ENCODE measurements at regions not wholly inside any gene's neighbourhood (a gene's known extent, or its start where the extent isn't known, plus 50 kb on each side); places are given as distances from the start of the nearest gene placed in this dataset.
A peak's percentile ranks its signal among the peaks of the same experiment; 100 is the strongest.

GRCh38 chr9:30943446-30944224, 1440.8 kb upstream of the ACO1 start:
- H3K27ac ChIP-seq: no peak overlapping the region
- H3K36me3 ChIP-seq: no peaks in the 10 kb centered on the region
- peak; percentile 52 for DNase-seq
- no peak for TF ChIP-seq POLR2A (IDR thresholded peaks at IDR 0.05)
- TF ChIP-seq POLR2AphosphoS5 (IDR thresholded peaks at IDR 0.05): no peak
- TF ChIP-seq EP300 (IDR thresholded peaks at IDR 0.05): no peak
- no peak for TF ChIP-seq CTCF (IDR thresholded peaks at IDR 0.05)
- no peaks in the 10 kb centered on the region for H3K27me3 ChIP-seq
- no peaks in the 10 kb centered on the region for H3K4me1 ChIP-seq
- 89 to 90% methylated on average over 21 of the region's 21 CpGs for WGBS, 2 donors
- H3K4me3 ChIP-seq: no peak overlapping the region
- intact Hi-C loops (cut with DNase I): no loop called here
- H3K9me3 ChIP-seq: peaks cover 0 to 8% (median 0%) of the 10 kb centered on the region in 4 donors

- Histone ChIP-seq H3K27me3 (no peaks in the 10 kb centered on the region), H3K27ac (no peak overlapping the region), H3K4me3 (no peak overlapping the region), H3K4me1 (no peaks in the 10 kb centered on the region), H3K36me3 (no peaks in the 10 kb centered on the region), H3K9me3 (peaks cover 0 to 8% (median 0%) of the 10 kb centered on the region in 4 donors)
- intact Hi-C loops (cut with DNase I): no loop called here
- no peak for DNase-seq
- no peak for TF ChIP-seq EP300 (IDR thresholded peaks at IDR 0.05)
- TF ChIP-seq CTCF (IDR thresholded peaks at IDR 0.05): no peak
- TF ChIP-seq POLR2AphosphoS5 (IDR thresholded peaks at IDR 0.05): no peak
- TF ChIP-seq POLR2A (IDR thresholded peaks at IDR 0.05): no peak
- 87 to 90% methylated on average over 6 of the region's 6 CpGs for WGBS, 2 donors
Observed at GRCh38 chr9:30944225-30944569, 1440.2 kb upstream of the ACO1 start.

- H3K27me3 ChIP-seq: no peaks in the 10 kb centered on the region
- H3K27ac ChIP-seq: no peak overlapping the region
- intact Hi-C loops (cut with DNase I): no loop called here
- no peak for DNase-seq
- no peaks in the 10 kb centered on the region for H3K36me3 ChIP-seq
- H3K4me1 ChIP-seq: no peaks in the 10 kb centered on the region
- 89 to 90% methylated on average over 12 of the region's 12 CpGs for WGBS, 2 donors
- H3K9me3 ChIP-seq: peaks cover 0 to 8% (median under 1%) of the 10 kb centered on the region in 4 donors
- TF ChIP-seq EP300 (IDR thresholded peaks at IDR 0.05): no peak
- no peak for TF ChIP-seq CTCF (IDR thresholded peaks at IDR 0.05)
- no peak for TF ChIP-seq POLR2AphosphoS5 (IDR thresholded peaks at IDR 0.05)
- no peak for TF ChIP-seq POLR2A (IDR thresholded peaks at IDR 0.05)
- H3K4me3 ChIP-seq: no peak overlapping the region
Observed at GRCh38 chr9:30944741-30945280, 1439.6 kb upstream of the ACO1 start.

- Histone ChIP-seq H3K27ac (no peak overlapping the region), H3K4me1 (no peaks in the 10 kb centered on the region), H3K4me3 (no peak overlapping the region), H3K36me3 (no peaks in the 10 kb centered on the region), H3K9me3 (no peaks in the 10 kb centered on the region), H3K27me3 (no peaks in the 10 kb centered on the region)
- TF ChIP-seq CTCF (IDR thresholded peaks at IDR 0.05) (no peak), POLR2A (IDR thresholded peaks at IDR 0.05) (no peak), EP300 (IDR thresholded peaks at IDR 0.05) (no peak), POLR2AphosphoS5 (IDR thresholded peaks at IDR 0.05) (no peak)
- DNase-seq: no peak
- intact Hi-C loops (cut with DNase I): no loop called here
Observed at GRCh38 chr9:30964332-30964731, 1420.1 kb upstream of the ACO1 start.

All from sigmoid colon (tissue), 6 donors.